Transverse colon (tissue), 4 donors: ENCODE measurements at regions not wholly inside any gene's neighbourhood (a gene's known extent, or its start where the extent isn't known, plus 50 kb on each side); places are given as distances from the start of the nearest gene placed in this dataset.

Source experiments
- EP300 ChIP-seq: sonication (generic); formaldehyde crosslinking; IDR thresholded peaks from one replicate; pipeline ENCODE4 v1.6.1; 2017; ENCODE audit warnings: antibody characterized with exemption, low read depth
- POLR2A ChIP-seq: fragments of 450-650 bp; IDR thresholded peaks from one replicate; pipeline ENCODE4 v1.6.1; 2016; ENCODE audit warnings: antibody characterized with exemption, mild to moderate bottlenecking, moderate library complexity
- POLR2AphosphoS5 ChIP-seq, 3 donors: sonication (generic); formaldehyde crosslinking; IDR thresholded peaks; one replicate each; pipeline ENCODE4 v1.6.1; 2016; ENCODE audit warnings: antibody characterized with exemption in 3 of 3
- TF ChIP-seq, protein P1 (sequence below), 5 experiments: fragments of 200-600 bp in 3 of 5; fragments of 450-650 bp in 2 of 5; sonication (generic) in 3 of 5; IDR thresholded peaks; 1 replicate in 2 of 5; 2 replicates in 3 of 5; pipeline ENCODE4 v1.5.1; 2016 to 2017; ENCODE audit warnings: antibody characterized with exemption in 5 of 5, inconsistent platforms in 3 of 5, mild to moderate bottlenecking in 2 of 5, moderate library complexity in 1 of 5

DNA sequence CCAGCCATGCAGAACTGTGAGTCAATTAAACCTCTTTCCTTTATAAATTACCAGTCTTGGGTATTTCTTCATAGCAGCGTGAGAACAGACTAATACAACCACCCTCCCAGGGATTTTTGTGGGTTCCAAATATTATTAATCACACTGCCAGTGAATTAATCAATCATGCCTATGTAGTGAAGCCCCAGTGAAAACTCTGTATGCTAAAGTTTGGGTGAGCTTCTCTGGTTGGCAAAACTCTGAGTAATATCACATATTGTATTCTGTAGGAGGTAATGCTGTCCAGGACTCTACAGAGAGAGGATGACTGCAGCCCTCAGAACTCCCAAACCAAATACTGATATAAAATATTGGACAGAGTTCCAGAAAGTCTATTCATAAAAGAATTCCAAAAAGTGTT, 216.9 kb downstream of the RPAP3 start:
- TF ChIP-seq, protein P1, sequence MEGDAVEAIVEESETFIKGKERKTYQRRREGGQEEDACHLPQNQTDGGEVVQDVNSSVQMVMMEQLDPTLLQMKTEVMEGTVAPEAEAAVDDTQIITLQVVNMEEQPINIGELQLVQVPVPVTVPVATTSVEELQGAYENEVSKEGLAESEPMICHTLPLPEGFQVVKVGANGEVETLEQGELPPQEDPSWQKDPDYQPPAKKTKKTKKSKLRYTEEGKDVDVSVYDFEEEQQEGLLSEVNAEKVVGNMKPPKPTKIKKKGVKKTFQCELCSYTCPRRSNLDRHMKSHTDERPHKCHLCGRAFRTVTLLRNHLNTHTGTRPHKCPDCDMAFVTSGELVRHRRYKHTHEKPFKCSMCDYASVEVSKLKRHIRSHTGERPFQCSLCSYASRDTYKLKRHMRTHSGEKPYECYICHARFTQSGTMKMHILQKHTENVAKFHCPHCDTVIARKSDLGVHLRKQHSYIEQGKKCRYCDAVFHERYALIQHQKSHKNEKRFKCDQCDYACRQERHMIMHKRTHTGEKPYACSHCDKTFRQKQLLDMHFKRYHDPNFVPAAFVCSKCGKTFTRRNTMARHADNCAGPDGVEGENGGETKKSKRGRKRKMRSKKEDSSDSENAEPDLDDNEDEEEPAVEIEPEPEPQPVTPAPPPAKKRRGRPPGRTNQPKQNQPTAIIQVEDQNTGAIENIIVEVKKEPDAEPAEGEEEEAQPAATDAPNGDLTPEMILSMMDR (IDR thresholded peaks at IDR 0.05), result no peak
- no peak for TF ChIP-seq POLR2AphosphoS5 (IDR thresholded peaks at IDR 0.05)
- TF ChIP-seq EP300, result no peak
- no peak for TF ChIP-seq POLR2A
